HG03378 (cell line): ENCODE measurements at regions not wholly inside any gene's neighbourhood (a gene's known extent, or its start where the extent isn't known, plus 50 kb on each side); places are given as distances from the start of the nearest gene placed in this dataset.

Source experiments
- ATAC-seq: cut with Tn5 transposase; IDR thresholded peaks from one replicate; pipeline ENCODE4 v1.9.1; 2021; ENCODE audit warnings: mild to moderate bottlenecking, moderate library complexity; ENCODE audit not compliant: unreplicated experiment

DNA sequence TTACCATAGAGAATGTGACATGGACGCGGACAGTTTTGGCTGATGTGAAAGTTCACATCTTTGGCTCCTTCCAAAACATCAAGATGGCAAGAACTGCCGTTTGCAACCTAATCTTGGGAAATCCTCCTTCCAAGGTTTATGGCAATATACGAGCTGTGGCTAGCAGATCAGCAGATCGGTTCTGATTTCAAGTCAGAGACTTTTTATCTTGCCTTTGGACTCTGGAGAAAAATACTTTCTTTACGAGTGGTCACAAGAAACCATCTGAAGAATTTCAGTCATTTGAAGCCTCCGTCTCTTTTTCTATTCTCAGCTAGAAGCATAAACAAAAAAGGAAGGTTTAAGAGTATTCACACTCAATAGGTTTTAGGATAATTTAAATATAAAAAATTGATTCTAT is 153.5 kb upstream of the MEIS2 start:
- ATAC-seq: no peak

DNA sequence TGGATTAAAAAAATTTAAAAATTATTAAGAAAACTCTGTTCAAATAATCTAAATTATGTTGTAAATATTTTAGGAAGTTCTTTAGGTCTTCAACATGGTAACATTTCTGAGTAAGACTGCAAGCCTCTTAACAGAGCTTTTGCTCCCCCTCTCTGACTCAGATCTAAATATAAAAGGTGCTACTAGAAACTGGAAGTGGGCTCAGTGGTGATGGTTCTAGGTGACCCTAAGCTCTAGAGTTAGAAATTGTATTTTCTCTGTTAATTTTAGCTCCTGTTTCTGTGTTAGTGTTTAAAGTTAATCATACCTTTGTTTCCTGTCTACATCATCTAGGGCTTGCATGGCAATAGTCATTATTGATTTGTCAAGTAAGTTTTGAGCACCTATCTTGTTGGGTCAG is 159.9 kb upstream of the MEIS2 start:
- no peak for ATAC-seq

DNA sequence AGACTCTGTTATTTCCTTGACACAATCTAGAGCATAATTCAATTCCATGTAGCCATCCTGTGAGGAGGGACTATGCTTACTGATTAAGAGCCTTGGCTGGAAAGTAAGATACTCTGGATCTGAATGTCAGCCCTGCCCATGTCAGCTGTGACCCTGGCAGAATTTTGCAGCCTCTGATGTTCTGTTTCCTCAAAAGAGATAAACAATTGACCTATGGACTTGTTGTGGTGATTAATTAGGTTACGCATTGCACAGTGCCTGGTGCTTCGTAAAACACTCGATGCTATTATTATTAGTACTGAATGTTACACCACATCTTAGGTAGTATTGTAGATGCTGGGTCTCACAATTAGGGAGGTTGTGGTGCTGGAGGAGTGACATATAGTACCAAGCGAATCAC is 161.3 kb upstream of the MEIS2 start:
- no peak for ATAC-seq

DNA sequence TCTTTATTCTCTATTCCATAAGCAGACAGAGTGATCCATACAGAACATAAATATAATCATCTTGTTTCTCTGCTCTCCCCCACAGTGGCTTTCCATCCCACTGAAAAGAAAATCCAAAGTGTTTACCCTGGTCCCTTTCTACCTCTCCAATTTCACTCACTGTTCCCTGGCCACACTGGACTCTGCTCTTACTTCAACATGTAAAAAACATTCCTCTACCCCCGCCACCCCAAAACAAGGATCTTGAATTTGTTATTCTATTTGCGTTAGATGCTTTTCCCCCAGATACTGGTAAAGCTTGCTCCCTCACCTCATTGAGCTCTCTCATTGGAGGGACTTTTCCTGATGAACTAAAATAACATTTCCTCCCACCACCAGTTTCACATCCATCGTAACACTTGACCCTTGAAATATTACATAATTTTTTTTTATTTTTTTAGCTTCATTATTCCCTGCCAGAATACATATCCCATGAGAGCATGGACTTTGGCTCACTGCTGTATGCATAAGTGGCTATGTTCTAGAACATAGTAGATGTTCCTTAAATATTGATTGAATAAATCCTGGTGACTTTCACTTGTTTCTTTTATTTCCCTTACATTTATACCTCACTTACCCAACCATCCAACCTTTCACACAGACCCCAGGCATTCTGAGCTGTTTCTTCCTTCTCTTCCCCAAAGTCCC is 162.7 kb upstream of the MEIS2 start:
- ATAC-seq: no peak

DNA sequence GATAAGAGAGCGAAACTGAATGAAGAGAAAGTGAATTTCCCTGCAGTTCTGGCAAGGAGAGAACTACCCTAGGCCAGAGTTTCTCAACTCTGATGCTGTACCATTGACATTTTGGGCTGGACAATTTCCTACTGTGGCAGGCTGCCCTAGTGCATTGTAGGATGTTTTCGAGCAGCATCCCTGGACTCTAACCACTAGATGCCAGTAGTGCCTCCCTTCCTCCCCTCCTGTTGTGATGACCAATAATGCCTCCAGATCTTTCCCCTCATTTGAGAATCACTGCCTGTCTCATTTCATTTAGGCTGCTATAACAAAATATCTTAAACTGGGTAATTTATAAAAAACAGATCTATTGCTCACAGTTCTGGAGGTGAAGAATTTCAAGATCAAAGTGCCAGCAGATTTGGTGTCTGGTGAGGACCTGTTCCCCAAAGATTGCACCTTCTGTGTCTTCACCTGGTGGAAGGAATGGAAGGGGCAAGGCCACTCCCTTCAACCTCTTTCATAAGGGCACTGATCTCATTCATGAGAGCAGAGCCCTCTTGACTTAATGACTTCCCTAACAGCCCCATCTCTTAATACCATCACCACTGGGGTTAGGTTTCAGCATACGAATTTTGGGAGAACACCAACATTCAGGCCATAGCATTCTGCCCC is 188.9 kb upstream of the MEIS2 start:
- no peak for ATAC-seq

DNA sequence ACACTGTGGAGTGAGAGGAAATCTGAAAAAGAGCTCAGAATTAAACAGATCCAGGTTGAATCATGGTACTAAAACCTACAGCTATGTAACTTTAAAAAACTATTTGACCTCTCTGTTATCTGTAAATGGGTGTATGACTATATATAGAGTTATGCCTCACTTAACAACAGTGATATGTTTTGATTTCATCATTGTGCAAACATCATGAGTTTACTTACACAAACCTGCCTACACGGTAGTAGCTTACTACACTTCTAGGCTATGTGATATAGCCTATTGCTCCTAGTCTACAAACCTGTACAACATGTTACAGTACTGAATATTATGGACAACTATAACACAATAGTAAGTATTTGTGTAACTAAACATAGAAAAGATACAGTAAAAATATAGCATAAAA is 191.6 kb upstream of the MEIS2 start:
- no peak for ATAC-seq

DNA sequence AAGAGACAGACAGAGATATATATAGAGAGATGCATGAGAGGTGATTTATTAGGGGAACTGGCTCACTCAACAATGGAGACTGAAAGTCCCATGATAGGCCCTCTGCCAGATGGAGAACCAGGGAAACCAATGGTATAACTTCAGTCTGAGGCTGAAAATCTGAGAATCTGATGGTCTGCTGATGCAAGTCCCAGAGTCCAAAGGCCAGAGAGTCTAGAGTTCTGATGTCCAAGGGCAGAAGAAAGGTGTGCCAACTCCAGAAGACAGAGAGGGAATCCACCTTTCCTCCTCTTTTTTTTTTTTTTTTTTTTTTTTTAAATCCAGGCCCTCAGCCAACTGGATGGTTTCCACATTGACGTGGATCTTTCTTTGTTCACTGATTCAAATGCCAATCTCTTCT is 197.9 kb upstream of the MEIS2 start:
- ATAC-seq: no peak

DNA sequence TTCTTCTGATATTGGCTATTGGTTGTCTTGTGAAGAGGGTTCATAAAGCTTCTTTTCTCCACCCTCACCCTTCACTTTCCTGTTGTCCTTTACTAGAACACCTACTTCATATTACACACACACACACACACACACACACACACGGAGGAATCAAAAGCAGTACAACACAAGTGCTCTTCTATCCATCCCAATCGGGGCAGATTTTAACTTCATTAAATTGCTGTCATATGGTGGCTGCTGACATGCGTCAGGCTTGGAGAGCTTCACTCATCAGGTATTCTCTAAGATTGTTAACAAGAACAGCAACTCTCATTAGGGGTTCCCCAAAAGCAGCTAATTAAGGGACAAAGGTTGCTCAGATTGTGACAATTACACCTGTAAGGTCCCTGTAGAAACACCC is 239.1 kb upstream of the MEIS2 start:
- no peak for ATAC-seq

DNA sequence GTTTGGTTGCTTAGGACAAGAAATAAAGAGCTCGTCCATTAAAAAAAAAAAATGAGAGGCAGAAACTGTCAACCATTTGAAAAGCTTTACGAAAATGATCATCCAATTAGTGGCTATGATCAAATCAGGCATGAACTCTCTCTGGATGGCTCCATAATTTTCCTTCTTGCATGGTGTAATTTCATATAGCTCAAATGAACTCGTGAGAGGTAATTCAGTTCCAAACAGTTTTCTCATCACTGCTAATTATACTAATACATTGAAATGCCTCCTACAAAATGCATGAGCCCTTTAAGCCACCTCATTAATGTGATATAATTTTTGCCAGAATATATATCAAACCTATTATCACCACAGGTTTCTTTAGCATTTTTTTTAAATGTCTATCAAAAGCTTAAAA is 239.5 kb upstream of the MEIS2 start:
- no peak for ATAC-seq

DNA sequence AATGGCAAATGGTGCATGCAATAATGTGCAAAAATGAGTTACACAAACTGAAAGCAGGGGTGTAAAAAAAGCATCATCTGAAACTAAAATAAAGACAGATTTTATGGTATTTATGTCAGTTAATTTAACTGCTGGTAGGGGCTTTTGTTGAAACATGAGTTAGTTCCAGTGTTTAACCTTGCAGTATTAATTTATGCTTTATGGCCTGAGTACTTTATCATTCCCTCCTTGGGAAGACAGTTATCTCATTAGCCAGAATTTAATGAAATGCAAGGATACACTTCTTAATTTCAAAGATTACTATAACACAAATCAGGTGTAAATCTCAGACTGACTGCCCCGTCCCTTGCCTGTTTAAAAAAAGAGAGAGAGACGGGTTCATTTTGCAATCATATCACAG is 240.1 kb upstream of the MEIS2 start:
- ATAC-seq: no peak

DNA sequence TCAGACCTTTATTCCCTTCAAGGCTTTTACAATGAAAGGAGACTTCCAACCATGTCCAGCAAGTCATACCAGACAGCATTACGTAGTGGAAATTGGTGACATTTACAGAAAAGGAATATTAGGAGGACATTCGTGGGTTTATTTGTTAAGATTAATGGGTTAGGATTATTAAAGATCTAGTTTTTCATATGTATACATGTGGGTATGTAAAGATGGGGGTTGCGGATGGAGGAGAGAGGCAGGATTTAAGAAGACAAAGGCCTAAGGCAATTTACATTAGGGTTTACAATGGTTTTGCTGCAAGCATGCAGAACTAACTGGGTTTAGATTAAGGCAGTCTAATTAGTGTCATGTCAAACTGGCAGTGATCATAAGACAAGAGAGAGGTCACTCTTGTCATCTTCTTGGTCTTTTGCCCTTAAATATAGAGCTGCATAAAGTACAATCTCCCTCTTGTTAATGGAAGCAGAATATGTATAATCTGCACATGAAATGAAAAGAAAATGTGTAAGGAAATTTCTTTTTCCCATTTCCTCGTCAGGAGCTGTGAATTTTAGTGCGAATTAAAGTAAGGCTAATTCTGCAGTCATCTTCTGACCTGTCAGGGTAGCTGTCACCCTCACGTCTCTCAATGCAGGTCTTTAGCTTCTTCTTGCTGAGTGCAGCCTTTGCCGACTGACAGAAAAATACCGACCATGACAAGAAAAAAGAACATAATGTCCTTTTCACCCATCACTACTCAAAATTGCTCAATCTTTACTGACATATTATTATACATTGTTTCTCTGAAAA is 258.9 kb upstream of the MEIS2 start:
- no peak for ATAC-seq

DNA sequence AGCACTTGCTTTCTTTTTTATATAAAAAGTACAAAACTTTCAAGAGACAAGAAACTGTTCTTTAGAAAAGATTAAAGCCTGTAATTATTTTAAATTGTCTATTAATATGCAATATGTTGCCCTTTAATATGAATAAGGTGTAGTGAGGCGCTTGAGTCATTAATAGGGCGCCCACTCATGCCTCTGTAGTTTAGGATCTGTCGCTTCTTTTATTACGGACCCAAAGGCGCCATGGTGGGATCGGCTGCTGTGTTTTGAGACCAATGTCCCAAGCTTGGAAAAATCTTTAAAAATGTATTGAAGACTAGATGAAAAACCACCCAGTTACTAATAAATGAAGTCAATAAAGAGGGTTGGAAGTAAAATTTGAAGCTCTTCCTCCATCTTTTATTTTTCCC is 259.5 kb upstream of the MEIS2 start:
- ATAC-seq: no peak

DNA sequence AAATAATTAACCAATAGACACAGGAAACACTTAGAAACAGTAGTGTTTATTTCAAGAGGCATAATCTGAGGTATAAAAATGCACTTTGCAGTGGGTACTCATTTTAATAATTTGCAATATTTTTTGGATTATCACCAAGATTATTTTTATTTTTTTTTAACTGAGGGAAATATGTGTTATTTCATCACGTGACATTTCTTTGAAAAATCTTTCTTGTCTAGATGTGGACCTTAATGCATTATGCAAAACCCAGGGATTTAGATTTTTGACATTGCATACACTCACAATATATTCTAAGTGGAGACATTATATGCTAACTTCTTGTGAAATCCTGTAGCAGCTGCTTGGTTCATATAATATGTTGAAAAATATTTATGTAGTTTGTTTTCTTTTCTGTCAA is 260.4 kb upstream of the MEIS2 start:
- no peak for ATAC-seq

DNA sequence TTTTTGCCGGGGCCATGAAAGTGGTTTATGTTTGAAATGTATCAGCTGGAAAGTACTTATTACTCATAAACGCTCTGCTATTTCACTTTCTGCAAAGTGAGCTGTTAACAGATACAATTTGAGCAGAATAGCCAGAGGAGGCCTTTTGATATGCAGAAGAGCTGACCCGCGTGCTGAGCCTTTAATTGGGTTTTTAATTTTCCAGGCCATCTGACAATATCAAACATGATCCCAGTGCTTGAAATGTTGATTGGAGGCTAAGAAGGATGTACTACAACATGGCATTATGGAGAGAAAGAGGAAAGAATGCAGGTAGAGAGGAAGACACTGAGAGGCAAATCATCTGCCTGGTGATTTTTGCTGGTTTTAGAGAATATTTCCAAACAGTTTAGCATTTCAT is 261.3 kb upstream of the MEIS2 start:
- no peak for ATAC-seq

DNA sequence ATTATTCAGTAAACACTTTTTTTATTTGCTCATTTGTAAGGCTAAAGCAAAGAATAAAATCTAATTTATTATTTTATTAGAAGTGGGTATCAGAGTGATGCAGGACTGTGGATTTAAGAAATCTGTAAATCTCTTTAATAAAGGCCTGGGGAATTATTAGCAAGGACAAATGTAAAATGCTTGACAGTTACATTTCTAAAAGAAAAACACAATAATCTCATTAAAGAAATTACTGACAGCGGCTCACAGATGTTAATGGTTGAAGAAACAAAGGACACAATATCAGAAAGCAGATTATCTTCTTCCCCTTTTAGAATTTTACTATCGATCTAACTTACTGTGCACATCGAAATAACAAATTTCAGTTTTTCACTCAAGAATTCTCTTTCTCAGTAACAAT is 262.1 kb upstream of the MEIS2 start:
- ATAC-seq: no peak

DNA sequence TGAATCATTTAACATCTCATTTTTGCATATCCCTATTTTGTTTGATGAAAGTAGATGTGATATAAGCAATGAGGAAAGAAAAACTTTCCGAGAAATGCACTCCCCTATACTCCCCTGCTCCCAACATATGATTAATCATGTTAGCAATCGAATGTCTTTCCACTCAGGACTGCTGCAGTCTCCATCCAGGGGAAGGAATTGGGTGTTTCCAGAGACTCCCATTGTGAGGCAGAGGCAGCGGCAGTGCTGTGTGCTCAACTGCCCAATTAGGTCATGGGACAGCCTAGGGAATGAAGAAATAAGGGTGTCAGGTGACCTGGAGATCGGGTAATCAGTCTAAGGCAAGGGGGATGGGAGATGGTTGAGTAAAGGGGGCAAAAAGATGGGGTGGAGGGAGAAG is 268.6 kb upstream of the MEIS2 start:
- no peak for ATAC-seq

DNA sequence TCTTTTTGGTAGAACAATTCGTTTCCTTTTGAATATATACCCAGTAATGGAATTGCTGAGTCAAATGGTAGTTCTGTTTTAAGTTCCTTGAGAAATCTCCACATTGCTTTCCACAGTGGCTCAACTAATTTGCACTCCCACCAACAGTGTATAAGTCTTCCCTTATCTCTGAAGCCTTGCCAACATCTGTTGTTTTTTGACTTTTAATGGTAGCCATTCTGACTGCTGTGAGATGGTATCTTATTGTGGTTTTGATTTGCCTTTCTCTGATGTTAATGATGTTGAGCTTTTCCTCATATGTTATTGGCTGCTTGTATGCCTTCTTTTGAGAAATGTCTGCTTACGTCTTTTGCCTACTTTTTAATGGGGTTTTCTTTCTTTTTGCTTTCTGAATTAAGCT is 270.6 kb upstream of the MEIS2 start:
- no peak for ATAC-seq

DNA sequence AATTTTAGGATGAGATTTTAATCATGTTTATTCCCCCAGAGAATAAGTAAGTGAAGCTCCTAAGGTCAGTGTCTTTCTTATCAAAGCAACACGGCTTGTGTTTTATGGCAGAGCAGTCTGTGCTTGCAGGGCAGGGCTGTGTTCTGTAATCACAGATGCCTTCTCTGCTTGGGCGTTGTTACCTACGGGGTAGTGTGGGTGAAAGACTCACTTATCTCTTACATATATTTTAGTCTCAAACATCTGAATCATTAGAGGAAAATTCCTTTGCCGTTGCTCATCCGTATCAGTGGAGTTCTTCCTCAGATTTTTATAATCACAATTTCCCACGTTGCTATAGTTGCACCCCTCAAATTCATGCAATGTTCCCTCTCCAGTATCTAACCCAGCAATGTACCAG is 271.7 kb upstream of the MEIS2 start:
- ATAC-seq: no peak

DNA sequence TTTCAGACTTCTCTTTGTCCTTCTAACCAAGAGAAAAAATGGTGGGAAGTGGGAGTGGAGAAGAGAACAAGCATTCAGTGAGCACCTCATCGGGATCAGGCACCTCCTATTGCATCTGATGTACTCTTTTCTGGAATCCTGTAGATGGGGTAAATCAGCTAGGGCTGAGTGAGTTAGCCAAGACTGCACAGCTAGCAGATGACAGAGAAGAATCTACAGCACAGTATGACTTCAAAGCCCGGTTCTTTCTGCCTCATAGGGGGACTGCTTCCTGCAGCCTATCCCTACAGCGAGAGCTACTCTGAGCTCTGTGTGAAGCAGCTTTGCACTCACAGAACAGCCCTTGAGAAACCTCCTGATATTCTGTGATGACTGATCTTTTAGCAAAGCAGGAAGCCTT is 275.2 kb upstream of the MEIS2 start:
- ATAC-seq: no peak

DNA sequence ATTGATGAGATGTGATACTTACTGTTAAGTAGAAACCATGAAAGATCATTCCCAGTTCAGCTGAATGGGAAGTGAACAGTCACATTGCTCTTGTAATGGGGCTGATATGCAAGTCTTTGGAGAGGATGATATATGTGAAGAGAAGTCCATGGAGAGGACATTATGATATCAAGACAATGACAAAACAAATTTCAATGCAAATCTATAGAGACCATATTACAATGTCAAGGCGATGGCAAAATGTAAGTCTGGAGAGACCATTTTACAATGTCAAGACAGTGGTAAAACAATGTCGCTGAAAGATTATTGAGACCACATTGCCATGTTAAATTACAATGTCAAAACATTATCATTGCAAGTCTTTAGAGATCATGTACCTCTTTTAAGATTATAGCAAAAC is 277.1 kb upstream of the MEIS2 start:
- ATAC-seq: no peak

DNA sequence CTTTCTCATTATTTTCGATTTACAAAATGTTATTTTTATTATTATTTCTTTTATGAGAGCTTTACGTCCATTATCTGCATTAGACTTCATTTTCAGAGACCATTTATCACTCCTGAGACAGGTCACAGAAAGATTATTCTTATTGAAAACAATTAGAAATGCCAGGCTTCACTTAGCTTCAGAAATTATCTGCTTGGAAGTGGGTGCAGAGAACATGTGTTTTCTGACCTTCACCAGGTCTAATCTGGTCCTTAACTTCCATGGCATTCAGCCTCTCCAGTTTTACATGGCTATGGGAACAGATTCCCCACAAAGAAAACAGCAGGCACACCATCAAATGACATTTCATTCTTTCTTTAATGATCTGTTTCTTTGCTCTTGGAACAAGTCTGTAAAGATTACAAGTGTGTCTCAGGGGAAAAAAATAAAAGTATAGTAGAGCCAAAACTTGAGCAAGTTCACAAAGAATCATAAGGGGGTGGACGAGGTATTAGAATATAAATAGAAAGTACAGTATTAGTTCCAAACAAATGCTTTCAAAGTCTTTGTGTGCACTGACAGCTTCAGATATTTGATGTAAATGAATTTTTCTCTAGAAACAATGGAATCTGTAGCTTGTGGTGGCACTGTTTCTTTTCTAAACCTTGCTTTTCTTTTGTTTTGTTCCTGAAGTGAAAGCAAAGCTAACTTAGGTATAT is 294.2 kb upstream of the MEIS2 start:
- ATAC-seq: no peak

DNA sequence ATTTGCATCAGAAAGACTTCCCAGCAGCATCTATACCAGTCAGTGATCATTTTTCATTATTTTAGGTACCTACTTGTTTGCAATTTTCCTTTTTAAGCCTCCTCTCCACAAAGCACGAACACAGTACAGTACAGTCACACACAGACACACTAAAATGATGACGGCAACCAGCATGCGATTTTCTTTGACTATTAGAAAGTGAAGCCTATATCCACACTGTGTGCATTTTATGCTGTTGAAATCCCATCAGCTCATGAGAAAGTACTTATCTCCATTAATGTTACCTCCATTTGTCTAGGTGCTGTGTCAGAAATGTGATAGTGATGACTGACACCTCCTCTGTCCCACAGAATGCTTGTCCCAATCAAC is 294.7 kb upstream of the MEIS2 start:
- ATAC-seq: no peak
